AG09319 (cell line): ENCODE measurements at regions not wholly inside any gene's neighbourhood (a gene's known extent, or its start where the extent isn't known, plus 50 kb on each side); places are given as distances from the start of the nearest gene placed in this dataset.

ENCODE experiments used
- DNase-seq: peaks from one replicate; pipeline ENCODE4 v3.0.0-alpha.2; 2010; ENCODE audit warnings: low read depth; ENCODE audit errors: extremely low read depth
- CTCF ChIP-seq: IDR thresholded peaks from 2 replicates; pipeline ENCODE4 v1.5.1; 2011; ENCODE audit warnings: low read depth, mild to moderate bottlenecking, inconsistent platforms, low read length, moderate library complexity

GRCh38 chr1:29667951-29668350 is 431.6 kb downstream of the PTPRU start:
- no peak for TF ChIP-seq CTCF
- DNase-seq, result no peak

- no peak for DNase-seq
- no peak for TF ChIP-seq CTCF
Measured at GRCh38 chr1:29664711-29665110, 428.4 kb downstream of the PTPRU start.

GRCh38 chr1:29658688-29659087 is 422.4 kb downstream of the PTPRU start:
- no peak for TF ChIP-seq CTCF
- no peak for DNase-seq

- DNase-seq, result no peak
Measured at GRCh38 chr1:29657816-29658215, 421.5 kb downstream of the PTPRU start.

GRCh38 chr1:29655945-29656850 is 419.9 kb downstream of the PTPRU start:
- peak; percentile 39 for TF ChIP-seq CTCF
- DNase-seq, result no peak

More at GRCh38 chr1:29657816-29658215, 421.5 kb downstream of the PTPRU start:
- TF ChIP-seq CTCF, result no peak

GRCh38 chr1:29655145-29655544 is 418.8 kb downstream of the PTPRU start:
- no peak for TF ChIP-seq CTCF
- DNase-seq, result no peak

- no peak for DNase-seq
- TF ChIP-seq CTCF, result no peak
Measured at GRCh38 chr1:29653886-29654450, 417.6 kb downstream of the PTPRU start.
